ENCODE measurements at regions not wholly inside any gene's neighbourhood (a gene's known extent, or its start where the extent isn't known, plus 50 kb on each side); places are given as distances from the start of the nearest gene placed in this dataset.
"Not testable (repeated sequence)": the region's sequence is repeated elsewhere in the genome, so short reads cannot be mapped to it uniquely, and the experiment has no call there.

DNA sequence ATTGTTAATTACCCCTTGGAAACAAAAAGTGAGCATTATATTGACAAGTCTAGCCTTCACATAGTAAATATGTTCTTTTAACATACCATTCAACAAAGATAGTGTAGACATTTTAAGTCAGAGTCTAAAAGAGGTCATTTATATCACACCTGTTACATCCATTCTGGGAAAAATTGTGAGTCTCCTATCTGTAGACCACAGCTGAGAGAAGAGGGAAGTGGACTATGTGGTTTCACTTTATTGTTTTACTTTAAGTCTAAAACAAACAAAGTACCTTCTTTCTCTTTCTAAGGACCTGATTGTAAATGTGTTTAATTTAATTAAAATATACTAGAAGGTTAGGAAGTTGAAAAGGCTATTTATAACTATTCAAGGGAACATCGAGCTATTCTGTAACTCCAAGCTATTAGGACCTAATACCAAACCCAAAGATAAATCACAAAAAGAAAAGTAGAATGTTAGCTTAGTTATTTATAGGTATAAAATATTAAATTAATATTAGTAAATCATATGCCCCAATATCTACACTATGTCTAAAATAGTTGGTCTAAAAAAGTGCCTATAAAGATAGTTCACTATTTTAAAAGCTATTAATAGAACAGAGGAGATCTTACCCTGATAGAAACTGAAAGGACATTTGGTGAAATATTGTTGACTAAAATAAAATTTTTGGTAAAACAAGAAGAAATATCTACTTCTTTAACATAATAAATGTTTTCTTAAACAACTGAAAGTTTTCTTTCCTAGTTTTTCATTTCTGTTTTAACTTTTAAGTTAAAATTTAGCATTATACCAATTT is 134.9 kb downstream of the TMEM167A start:
- TF ChIP-seq POLR2AphosphoS5 (IDR thresholded peaks at IDR 0.05) (no peak), POLR2A (IDR thresholded peaks at IDR 0.05) (no peak), CTCF (IDR thresholded peaks at IDR 0.05 in 8 of 11, conservative IDR thresholded peaks at IDR 0.05 in 3 of 11) (no peak)

DNA sequence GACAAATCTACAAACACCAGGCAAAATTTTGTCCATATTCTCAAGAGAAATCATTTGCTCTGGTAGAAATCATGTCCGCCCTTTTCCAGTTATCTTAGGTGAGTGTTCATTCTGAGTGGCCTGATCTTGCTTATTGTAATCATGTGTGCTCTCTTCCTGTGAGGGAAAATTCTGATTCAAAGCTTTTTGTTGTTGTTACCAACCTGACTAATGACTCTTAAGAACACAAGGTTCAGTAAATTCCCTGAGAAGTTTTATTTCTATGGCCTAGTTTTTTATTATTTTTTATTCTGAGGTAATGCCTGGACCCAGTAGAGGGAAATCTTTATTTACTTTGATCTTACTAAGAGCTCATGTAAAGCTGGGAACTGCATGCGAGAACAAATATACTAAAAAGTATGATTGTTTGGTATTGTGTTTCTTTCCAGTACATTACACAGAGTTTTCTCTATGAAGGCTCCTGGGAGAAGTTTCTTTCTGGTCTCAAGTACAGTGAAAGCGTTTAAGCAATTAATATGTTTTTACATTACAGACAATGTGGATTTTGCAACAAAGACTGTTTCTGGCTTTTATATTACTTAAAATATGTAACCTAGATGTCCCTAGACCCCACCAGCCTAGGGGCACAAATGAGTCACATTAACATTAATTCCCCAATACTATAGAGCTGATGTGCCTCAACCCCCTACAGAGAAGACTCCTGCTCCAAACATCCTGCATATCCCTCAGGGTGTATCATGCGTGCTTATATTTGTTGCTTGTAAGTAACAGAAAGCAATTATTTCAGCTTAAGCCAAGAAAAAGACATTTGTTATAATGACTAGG is 138.1 kb downstream of the TMEM167A start:
- Histone ChIP-seq H3K27me3 (replicated peaks in 1 of 7) (no peaks in the 10 kb centered on the region), H3K36me3 (no peaks in the 10 kb centered on the region), H3K4me3 (no peak overlapping the region), H3K4me1 (no peaks in the 10 kb centered on the region), H3K27ac (no peak overlapping the region), H3K9me3 (peaks cover 0 to 4% (median 0%) of the 10 kb centered on the region in 8 donors)
- WGBS, 5 donors, result 69 to 92% (median 84%) methylated on average over 4 of the region's 4 CpGs
- intact Hi-C loops (cut with DNase I; ENCODE audit: low total_unique reads), result no loop called here
- TF ChIP-seq CTCF (IDR thresholded peaks at IDR 0.05 in 8 of 11, conservative IDR thresholded peaks at IDR 0.05 in 3 of 11), result no peak
- TF ChIP-seq POLR2AphosphoS5 (IDR thresholded peaks at IDR 0.05), result no peak
- TF ChIP-seq POLR2A (IDR thresholded peaks at IDR 0.05), result no peak
- DNase-seq, result no peak

More for the DNA sequence above, 134.9 kb downstream of the TMEM167A start:
- Histone ChIP-seq H3K4me3 (no peak overlapping the region), H3K9me3 (peaks cover 0 to 12% (median 0%) of the 10 kb centered on the region in 8 donors), H3K4me1 (no peaks in the 10 kb centered on the region), H3K27me3 (replicated peaks in 1 of 7) (no peaks in the 10 kb centered on the region), H3K36me3 (no peaks in the 10 kb centered on the region), H3K27ac (no peak overlapping the region)
- WGBS, 5 donors, result 5 to 36% (median 25%) methylated on average over 1 of the region's 1 CpG
- intact Hi-C loops (cut with DNase I; ENCODE audit: low total_unique reads), result no loop called here
- no peak for DNase-seq

DNA sequence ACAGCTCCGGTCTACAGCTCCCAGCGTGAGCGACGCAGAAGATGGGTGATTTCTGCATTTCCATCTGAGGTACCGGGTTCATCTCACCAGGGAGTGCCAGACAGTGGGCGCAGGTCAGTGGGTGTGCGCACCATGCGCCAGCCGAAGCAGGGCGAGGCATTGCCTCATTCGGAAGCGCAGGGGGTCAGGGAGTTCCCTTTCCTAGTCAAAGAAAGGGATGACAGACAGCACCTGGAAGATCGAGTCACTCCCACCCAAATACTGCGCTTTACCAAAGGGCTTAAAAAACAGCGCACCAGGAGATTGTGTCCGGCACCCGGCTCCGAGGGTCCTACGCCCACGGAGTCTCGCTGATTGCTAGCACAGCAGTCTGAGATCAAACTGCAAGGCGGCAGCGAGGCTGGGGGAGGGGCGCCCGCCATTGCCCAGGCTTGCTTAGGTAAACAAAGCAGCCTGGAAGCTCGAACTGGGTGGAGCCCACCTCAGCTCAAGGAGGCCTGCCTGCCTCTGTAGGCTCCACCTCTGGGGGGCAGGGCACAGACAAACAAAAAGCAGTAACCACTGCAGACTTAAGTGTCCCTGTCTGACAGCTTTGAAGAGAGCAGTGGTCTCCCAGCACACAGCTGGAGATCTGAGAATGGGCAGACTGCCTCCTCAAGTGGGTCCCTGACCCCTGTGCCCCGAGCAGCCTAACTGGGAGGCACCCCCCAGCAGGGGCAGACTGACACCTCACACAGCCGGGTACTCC is 144.5 kb downstream of the TMEM167A start:
- H3K27me3 ChIP-seq (replicated peaks in 1 of 7); intact Hi-C loops (cut with DNase I; ENCODE audit: low total_unique reads): not testable (repeated sequence)
- 83 to 90% (median 88%) methylated on average over 24 to 27 of the region's 28 CpGs for WGBS, 5 donors

DNA sequence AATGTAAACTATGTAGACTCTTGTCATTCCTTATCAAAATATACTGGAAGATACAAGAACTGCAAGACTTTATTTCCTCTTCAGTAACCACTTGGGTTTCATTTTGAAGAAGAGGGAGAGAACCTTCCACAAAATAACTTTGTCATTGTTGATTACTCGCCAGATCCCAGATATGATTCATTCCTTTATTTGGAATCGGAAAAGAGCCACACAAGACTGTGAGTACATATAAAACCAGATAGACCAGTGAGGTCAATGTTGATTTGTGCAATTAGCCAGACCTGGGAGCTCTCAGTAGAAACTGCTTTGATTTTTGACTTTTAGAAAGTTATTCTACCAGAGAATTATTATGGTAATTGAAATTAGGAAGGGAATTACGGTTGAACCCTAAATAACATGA is 146.1 kb downstream of the TMEM167A start:
- no peaks in the 10 kb centered on the region for H3K4me1 ChIP-seq
- no peaks in the 10 kb centered on the region for H3K27me3 ChIP-seq (replicated peaks in 1 of 7)
- no peaks in the 10 kb centered on the region for H3K36me3 ChIP-seq
- no peak overlapping the region for H3K4me3 ChIP-seq
- no peak overlapping the region for H3K27ac ChIP-seq
- DNase-seq, result no peak
- TF ChIP-seq POLR2A (IDR thresholded peaks at IDR 0.05) (no peak), CTCF (IDR thresholded peaks at IDR 0.05 in 8 of 11, conservative IDR thresholded peaks at IDR 0.05 in 3 of 11) (no peak)
- H3K9me3 ChIP-seq, result no peaks in the 10 kb centered on the region
- intact Hi-C loops (cut with DNase I; ENCODE audit: low total_unique reads), result no loop called here
- 70 to 90% (median 78%) methylated on average over 3 of the region's 3 CpGs for WGBS, 5 donors

More for the DNA sequence above, 144.5 kb downstream of the TMEM167A start:
- H3K27ac ChIP-seq, H3K4me3 ChIP-seq, H3K36me3 ChIP-seq, H3K4me1 ChIP-seq, DNase-seq, H3K9me3 ChIP-seq: not testable (repeated sequence)
